ENCODE measurements at regions not wholly inside any gene's neighbourhood (a gene's known extent, or its start where the extent isn't known, plus 50 kb on each side); places are given as distances from the start of the nearest gene placed in this dataset.
A peak's percentile ranks its signal among the peaks of the same experiment; 100 is the strongest.

DNA sequence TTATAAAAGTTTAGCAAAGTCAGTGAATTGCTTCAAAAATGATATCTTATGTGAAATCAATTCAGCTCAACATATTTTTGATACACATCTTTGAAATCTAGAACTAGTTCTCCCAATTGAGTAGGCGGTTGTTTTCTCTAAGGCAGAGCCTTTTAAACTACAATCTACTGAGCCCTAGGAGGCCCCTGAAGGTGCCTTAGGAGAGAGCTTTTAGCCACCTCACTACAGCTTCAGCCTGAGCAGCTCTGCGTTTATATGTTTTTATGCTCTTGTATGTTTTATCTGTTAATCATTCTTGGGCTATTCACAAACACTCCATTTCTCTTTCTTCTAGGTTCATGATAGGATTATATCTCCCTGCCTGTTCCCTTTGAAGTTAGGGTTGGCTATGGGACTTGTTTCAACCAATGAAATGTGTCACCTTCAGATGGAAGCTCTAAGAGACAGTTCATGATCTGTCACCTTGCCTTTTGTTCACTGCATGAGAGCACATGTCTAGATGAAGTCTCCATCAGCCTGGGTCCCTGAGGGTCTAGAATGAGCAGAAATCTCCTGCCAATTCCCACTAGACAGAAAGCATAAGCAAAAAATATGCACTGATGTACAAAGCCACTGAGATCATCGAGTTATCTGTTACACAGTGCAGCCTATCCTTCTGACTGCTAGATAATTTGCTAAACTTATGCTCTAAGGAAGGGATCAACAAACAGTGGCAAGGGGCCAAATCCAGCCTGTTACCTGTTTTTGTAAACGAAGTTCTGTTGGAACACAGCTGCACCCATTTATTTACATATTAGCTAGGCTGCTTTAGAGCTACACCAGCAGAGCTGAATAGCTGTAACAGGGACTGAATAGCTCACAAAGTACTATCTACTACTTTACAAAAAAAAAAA, 128.5 kb upstream of the CDK1 start:
- H2AFZ ChIP-seq (ENCODE audit: low read depth, low read length), result no peak overlapping the region
- no peak overlapping the region for H3K9ac ChIP-seq (ENCODE audit: low read depth, low read length)
- no peaks in the 10 kb centered on the region for H3K9me3 ChIP-seq (ENCODE audit: insufficient read depth, low read length, severe bottlenecking)
- no peaks in the 10 kb centered on the region for H3K79me2 ChIP-seq (ENCODE audit: insufficient read depth, low read length)
- H3K27me3 ChIP-seq (ENCODE audit: insufficient read depth, low read length, poor library complexity), result peaks cover 7% of the 10 kb centered on the region
- no peaks in the 10 kb centered on the region for H4K20me1 ChIP-seq (ENCODE audit: insufficient read depth, low read length)
- DNase-seq (no peak), ATAC-seq (ENCODE audit: insufficient read depth, low read depth) (no peak)
- H3K4me3 ChIP-seq (ENCODE audit: low read depth in 1 of 2, low read length in 2 of 2), result no peak overlapping the region
- no peak overlapping the region for H3K27ac ChIP-seq (ENCODE audit: low read length)
- H3K4me2 ChIP-seq (ENCODE audit: insufficient read depth, low read length), result no peak overlapping the region
- TF ChIP-seq, protein P1, sequence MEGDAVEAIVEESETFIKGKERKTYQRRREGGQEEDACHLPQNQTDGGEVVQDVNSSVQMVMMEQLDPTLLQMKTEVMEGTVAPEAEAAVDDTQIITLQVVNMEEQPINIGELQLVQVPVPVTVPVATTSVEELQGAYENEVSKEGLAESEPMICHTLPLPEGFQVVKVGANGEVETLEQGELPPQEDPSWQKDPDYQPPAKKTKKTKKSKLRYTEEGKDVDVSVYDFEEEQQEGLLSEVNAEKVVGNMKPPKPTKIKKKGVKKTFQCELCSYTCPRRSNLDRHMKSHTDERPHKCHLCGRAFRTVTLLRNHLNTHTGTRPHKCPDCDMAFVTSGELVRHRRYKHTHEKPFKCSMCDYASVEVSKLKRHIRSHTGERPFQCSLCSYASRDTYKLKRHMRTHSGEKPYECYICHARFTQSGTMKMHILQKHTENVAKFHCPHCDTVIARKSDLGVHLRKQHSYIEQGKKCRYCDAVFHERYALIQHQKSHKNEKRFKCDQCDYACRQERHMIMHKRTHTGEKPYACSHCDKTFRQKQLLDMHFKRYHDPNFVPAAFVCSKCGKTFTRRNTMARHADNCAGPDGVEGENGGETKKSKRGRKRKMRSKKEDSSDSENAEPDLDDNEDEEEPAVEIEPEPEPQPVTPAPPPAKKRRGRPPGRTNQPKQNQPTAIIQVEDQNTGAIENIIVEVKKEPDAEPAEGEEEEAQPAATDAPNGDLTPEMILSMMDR (IDR thresholded peaks at IDR 0.05; ENCODE audit: borderline replicate concordance, extremely low read depth, low read length, poor library complexity, severe bottlenecking), result no peak
- TF ChIP-seq EZH2 (IDR thresholded peaks at IDR 0.05; ENCODE audit: borderline replicate concordance, low read depth, low read length, severe bottlenecking), result no peak
- H3K36me3 ChIP-seq (ENCODE audit: insufficient read depth, low read length), result no peaks in the 10 kb centered on the region
- H3K4me1 ChIP-seq (ENCODE audit: insufficient read depth, low read length), result no peaks in the 10 kb centered on the region

DNA sequence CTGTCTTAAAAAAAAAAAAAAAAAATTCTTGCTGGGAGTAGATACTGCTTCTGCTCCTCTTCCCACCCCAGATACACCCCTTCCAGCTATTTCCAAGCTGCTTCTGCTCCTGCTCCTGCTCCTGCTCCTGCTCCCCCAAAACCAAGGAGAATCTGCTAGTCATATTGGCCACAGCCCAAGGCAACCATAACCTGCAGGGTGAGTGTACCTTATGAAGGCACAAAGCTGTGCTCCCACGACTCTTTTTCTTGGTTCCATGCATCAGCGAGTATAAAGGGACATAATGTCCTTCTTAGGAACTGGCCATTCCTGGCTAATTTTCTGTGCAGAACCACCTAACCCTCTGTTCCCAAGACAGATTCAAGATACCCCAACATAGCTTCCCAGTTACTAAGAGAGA, 129.5 kb upstream of the CDK1 start:
- no peaks in the 10 kb centered on the region for H3K9me3 ChIP-seq (ENCODE audit: insufficient read depth, low read length, severe bottlenecking)
- no peaks in the 10 kb centered on the region for H4K20me1 ChIP-seq (ENCODE audit: insufficient read depth, low read length)
- no peak overlapping the region for H3K27ac ChIP-seq (ENCODE audit: low read length)
- TF ChIP-seq, protein P1 (IDR thresholded peaks at IDR 0.05; ENCODE audit: borderline replicate concordance, extremely low read depth, low read length, poor library complexity, severe bottlenecking), result no peak
- no peak for TF ChIP-seq EZH2 (IDR thresholded peaks at IDR 0.05; ENCODE audit: borderline replicate concordance, low read depth, low read length, severe bottlenecking)
- H3K79me2 ChIP-seq (ENCODE audit: insufficient read depth, low read length), result no peaks in the 10 kb centered on the region
- H3K27me3 ChIP-seq (ENCODE audit: insufficient read depth, low read length, poor library complexity), result peaks cover 7% of the 10 kb centered on the region
- ATAC-seq (ENCODE audit: insufficient read depth, low read depth) (no peak), DNase-seq (no peak)
- H3K9ac ChIP-seq (ENCODE audit: low read depth, low read length), result no peak overlapping the region
- no peaks in the 10 kb centered on the region for H3K36me3 ChIP-seq (ENCODE audit: insufficient read depth, low read length)
- H3K4me2 ChIP-seq (ENCODE audit: insufficient read depth, low read length), result no peak overlapping the region
- H3K4me3 ChIP-seq (ENCODE audit: low read depth in 1 of 2, low read length in 2 of 2), result no peak overlapping the region
- no peaks in the 10 kb centered on the region for H3K4me1 ChIP-seq (ENCODE audit: insufficient read depth, low read length)
- no peak overlapping the region for H2AFZ ChIP-seq (ENCODE audit: low read depth, low read length)

DNA sequence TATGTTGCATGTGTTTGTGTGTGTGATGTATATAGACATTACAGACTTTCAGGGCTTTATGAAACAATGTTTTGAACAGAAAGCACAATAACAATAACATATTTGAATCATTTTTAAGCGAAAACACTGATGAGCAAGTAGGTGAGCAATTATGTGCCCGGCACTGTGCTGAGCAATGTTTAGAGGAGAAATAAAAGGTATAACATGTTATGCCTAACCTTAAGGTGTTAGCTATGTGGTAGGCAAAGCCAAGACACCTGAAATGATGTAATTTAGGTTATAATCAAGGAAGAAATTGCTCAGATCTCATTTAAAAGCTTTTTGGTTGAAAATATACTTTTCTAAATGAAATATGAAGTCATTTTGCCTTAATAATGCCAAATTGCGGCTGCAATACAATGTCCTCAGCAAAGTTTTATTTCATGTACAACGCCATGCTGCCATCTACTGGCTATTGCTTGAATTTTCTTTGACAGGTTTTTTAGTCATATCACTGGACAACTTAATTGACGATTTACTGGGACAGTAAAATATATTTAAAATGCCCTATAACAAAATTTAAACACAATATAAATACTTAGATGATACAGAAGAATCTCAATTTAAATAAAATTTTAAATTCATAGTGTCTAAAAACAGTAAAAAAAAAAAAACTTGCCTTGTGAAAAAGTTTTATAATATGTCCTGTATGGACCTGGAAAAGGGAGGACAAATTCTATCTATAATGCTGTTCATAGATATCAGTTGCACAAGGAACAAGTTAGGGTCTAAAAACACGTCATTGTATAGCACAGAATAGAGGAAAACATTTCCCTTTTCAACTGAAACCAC, 131.1 kb upstream of the CDK1 start:
- Histone ChIP-seq H3K27ac (ENCODE audit: low read length) (no peak overlapping the region), H2AFZ (ENCODE audit: low read depth, low read length) (no peak overlapping the region), H3K4me1 (ENCODE audit: insufficient read depth, low read length) (no peaks in the 10 kb centered on the region), H3K4me2 (ENCODE audit: insufficient read depth, low read length) (no peak overlapping the region), H3K36me3 (ENCODE audit: insufficient read depth, low read length) (no peaks in the 10 kb centered on the region), H3K9ac (ENCODE audit: low read depth, low read length) (no peak overlapping the region), H4K20me1 (ENCODE audit: insufficient read depth, low read length) (no peaks in the 10 kb centered on the region), H3K27me3 (ENCODE audit: insufficient read depth, low read length, poor library complexity) (peaks cover 7% of the 10 kb centered on the region), H3K79me2 (ENCODE audit: insufficient read depth, low read length) (no peaks in the 10 kb centered on the region), H3K4me3 (ENCODE audit: low read depth in 1 of 2, low read length in 2 of 2) (no peak overlapping the region), H3K9me3 (ENCODE audit: insufficient read depth, low read length, severe bottlenecking) (no peaks in the 10 kb centered on the region)
- TF ChIP-seq, protein P1 (IDR thresholded peaks at IDR 0.05; ENCODE audit: borderline replicate concordance, extremely low read depth, low read length, poor library complexity, severe bottlenecking), result peak; percentile 74
- no peak for TF ChIP-seq EZH2 (IDR thresholded peaks at IDR 0.05; ENCODE audit: borderline replicate concordance, low read depth, low read length, severe bottlenecking)
- DNase-seq (peak; percentile 31), ATAC-seq (ENCODE audit: insufficient read depth, low read depth) (peak; percentile 72)

All from DND-41 (cell line).